A673 (cell line): ENCODE measurements at regions not wholly inside any gene's neighbourhood (a gene's known extent, or its start where the extent isn't known, plus 50 kb on each side); places are given as distances from the start of the nearest gene placed in this dataset.
"Not testable (repeated sequence)": the region's sequence is repeated elsewhere in the genome, so short reads cannot be mapped to it uniquely, and the experiment has no call there.

ENCODE experiments used
- BruUV-seq: library from RNA; stranded (reverse); fragments of 400-500 nt; replicated peaks from 2 replicates; lab custom pipeline; 2021; lab: Mats Ljungman, UMichigan
- CTCF ChIA-PET: fragments of 300-600 bp; sonication (Branson Sonifier 250); formaldehyde crosslinking; loops from one replicate; lab custom pipeline; 2022; ENCODE audit warnings: antibody characterized with exemption; lab: Charles Lee
- POLR2A ChIA-PET: fragments of 300-600 bp; sonication (Branson Sonifier 250); formaldehyde crosslinking; loops from one replicate; lab custom pipeline; 2022; ENCODE audit warnings: antibody characterized with exemption; ENCODE audit not compliant: low non-redundant PET; lab: Charles Lee
- DNase-seq: peaks from one replicate; pipeline ENCODE4 v3.0.0-alpha.2; 2015; ENCODE audit warnings: low spot score
- H3K27ac ChIP-seq: fragments of 200-600 bp; sonication (generic); 2 replicates; pipeline ENCODE4 v1.5.1; 2016; ENCODE audit warnings: mixed run types, low read depth, mild to moderate bottlenecking, mixed read lengths, antibody characterized with exemption, low read length; ENCODE audit not compliant: poor library complexity, severe bottlenecking
- H3K27me3 ChIP-seq: fragments of 200-600 bp; sonication (generic); replicated peaks from 2 replicates; pipeline ENCODE4 v1.6.1; 2017; ENCODE audit warnings: mixed run types, low read depth, mild to moderate bottlenecking, mixed read lengths, antibody characterized with exemption, low read length; ENCODE audit not compliant: insufficient read depth, poor library complexity
- H3K36me3 ChIP-seq: fragments of 200-600 bp; sonication (generic); 2 replicates; pipeline ENCODE4 v1.6.1; 2016; ENCODE audit warnings: mixed run types, mild to moderate bottlenecking, mixed read lengths, antibody characterized with exemption, low read length; ENCODE audit not compliant: insufficient read depth, poor library complexity, severe bottlenecking
- H3K4me1 ChIP-seq: fragments of 200-600 bp; sonication (generic); 2 replicates; pipeline ENCODE4 v1.6.1; 2017; ENCODE audit warnings: mixed run types, mild to moderate bottlenecking, mixed read lengths, antibody characterized with exemption, low read length; ENCODE audit not compliant: insufficient read depth, poor library complexity, severe bottlenecking
- H3K4me3 ChIP-seq: fragments of 200-600 bp; sonication (generic); 2 replicates; pipeline ENCODE4 v1.5.1; 2016; ENCODE audit warnings: low read depth, mixed run types, mild to moderate bottlenecking, mixed read lengths, low read length; ENCODE audit not compliant: poor library complexity, severe bottlenecking
- H3K9me3 ChIP-seq: fragments of 200-600 bp; sonication (generic); 2 replicates; pipeline ENCODE4 v1.6.1; 2016; ENCODE audit warnings: mixed run types, low read depth, mild to moderate bottlenecking, mixed read lengths, antibody characterized with exemption, low read length; ENCODE audit not compliant: poor library complexity, severe bottlenecking
- EZH2 ChIP-seq: fragments of 200-600 bp; sonication (generic); IDR thresholded peaks from 2 replicates; pipeline ENCODE4 v1.6.1; 2017; ENCODE audit warnings: borderline replicate concordance, low read depth, mild to moderate bottlenecking, mixed read lengths, antibody characterized with exemption, low read length; ENCODE audit not compliant: poor library complexity, severe bottlenecking
- intact Hi-C: fragments of 100-400 bp; cut with micrococcal nuclease; formaldehyde crosslinking; loops from one replicate; pipeline ENCODE4 v1.10.0; 2022; ENCODE audit not compliant: unreplicated experiment
- TF ChIP-seq, protein P1 (sequence below): fragments of 300-800, 200-600 bp; sonication (generic); conservative IDR thresholded peaks from 2 replicates; pipeline ENCODE4 v1.5.1; 2017; ENCODE audit warnings: low read depth, mild to moderate bottlenecking, antibody characterized with exemption, low read length, moderate library complexity, mixed read lengths

DNA sequence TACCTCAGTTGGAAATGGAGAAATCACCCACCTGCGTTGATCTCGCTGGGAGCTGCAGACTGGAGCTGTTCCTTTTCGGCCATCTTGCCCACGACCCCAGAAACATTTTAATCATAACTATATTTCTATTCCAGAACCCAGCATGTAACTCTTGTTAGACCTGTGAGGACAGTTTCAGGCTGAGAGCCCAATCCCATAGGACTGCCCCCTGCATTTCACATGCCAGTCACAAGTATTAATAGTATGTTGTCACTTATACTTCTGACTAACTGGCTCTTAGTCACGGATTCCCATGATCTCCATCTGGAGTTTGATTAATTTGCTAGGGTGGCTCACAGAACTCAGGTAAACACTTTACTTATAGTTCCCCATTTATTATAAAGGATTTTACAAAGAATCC is 60.6 kb upstream of the PRNP start:
- no TSS peak for BruUV-seq
- Histone ChIP-seq H3K27ac (no peak overlapping the region), H3K27me3 (no peaks in the 10 kb centered on the region), H3K4me3 (no peak overlapping the region), H3K36me3 (no peaks in the 10 kb centered on the region), H3K4me1 (no peaks in the 10 kb centered on the region), H3K9me3 (no peaks in the 10 kb centered on the region)
- ChIA-PET POLR2A (interaction anchor here (0.6 kb wide), 1 partner anchor 388 kb away, joined by 8 read pairs; no protein-coding TSS in a partner anchor), CTCF (no interaction called here)
- intact Hi-C loops: no loop called here
- TF ChIP-seq EZH2: no peak
- TF ChIP-seq, protein P1, sequence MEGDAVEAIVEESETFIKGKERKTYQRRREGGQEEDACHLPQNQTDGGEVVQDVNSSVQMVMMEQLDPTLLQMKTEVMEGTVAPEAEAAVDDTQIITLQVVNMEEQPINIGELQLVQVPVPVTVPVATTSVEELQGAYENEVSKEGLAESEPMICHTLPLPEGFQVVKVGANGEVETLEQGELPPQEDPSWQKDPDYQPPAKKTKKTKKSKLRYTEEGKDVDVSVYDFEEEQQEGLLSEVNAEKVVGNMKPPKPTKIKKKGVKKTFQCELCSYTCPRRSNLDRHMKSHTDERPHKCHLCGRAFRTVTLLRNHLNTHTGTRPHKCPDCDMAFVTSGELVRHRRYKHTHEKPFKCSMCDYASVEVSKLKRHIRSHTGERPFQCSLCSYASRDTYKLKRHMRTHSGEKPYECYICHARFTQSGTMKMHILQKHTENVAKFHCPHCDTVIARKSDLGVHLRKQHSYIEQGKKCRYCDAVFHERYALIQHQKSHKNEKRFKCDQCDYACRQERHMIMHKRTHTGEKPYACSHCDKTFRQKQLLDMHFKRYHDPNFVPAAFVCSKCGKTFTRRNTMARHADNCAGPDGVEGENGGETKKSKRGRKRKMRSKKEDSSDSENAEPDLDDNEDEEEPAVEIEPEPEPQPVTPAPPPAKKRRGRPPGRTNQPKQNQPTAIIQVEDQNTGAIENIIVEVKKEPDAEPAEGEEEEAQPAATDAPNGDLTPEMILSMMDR: no peak
- DNase-seq: no peak

- intact Hi-C loops, DNase-seq, H3K27me3 ChIP-seq, H3K27ac ChIP-seq, H3K4me3 ChIP-seq, CTCF ChIA-PET, H3K9me3 ChIP-seq, H3K4me1 ChIP-seq, H3K36me3 ChIP-seq, POLR2A ChIA-PET, BruUV-seq: not testable (repeated sequence)
Measured at GRCh38 chr20:4624675-4625336, 61.5 kb upstream of the PRNP start.

DNA sequence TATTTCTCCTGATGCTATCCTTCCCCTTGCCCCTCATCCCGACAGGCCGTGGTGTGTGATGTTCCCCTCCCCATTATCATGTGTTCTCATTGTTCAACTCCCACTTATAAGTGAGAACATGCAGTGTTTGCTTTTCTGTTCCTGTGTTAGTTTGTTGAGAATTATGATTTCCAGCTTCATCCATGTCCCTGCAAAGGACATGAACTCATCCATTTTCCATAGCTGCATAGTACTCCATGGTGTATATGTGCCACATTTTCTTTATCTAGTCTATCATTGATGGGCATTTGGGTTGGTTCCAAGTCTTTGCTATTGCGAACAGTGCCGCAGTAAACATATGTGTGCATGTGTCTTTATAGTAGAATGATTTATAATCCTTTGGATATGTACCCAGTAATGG is 67.1 kb upstream of the PRNP start:
- CTCF ChIA-PET, H3K36me3 ChIP-seq, H3K27me3 ChIP-seq, H3K27ac ChIP-seq, intact Hi-C loops, DNase-seq, H3K9me3 ChIP-seq, POLR2A ChIA-PET, H3K4me3 ChIP-seq, BruUV-seq, H3K4me1 ChIP-seq: not testable (repeated sequence)

DNA sequence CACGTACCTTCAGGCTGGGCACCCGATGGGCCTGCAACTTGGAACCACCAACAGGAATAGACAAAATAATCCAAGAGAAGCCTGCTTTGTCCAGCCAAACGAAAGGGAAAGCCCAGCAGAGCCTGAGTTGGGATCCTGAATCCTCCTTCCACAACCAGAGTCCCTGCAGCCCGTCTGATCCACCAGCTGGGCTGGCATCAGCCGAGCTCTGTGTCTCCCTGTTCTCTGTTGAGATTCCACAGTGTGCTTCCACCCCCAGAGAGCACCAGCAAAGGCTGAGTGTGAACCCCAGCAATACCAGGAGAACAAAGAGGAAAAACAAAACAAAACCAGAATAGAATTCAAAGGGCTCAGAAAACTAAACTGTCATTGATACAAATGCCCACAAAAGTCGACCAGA is 68.8 kb upstream of the PRNP start:
- no TSS peak for BruUV-seq
- DNase-seq: no peak
- intact Hi-C loops: no loop called here
- no peaks in the 10 kb centered on the region for H3K27me3 ChIP-seq
- CTCF ChIA-PET: no interaction called here
- POLR2A ChIA-PET: interaction anchor here (0.7 kb wide), 1 partner anchor 16 kb away, joined by 3 read pairs; no protein-coding TSS in a partner anchor
- TF ChIP-seq, protein P1: no peak
- no peak for TF ChIP-seq EZH2
- H3K36me3 ChIP-seq: no peaks in the 10 kb centered on the region
- H3K9me3 ChIP-seq: no peaks in the 10 kb centered on the region
- peaks cover 7% of the 10 kb centered on the region for H3K4me1 ChIP-seq
- no peak overlapping the region for H3K4me3 ChIP-seq
- H3K27ac ChIP-seq: no peak overlapping the region
